GM10248 (cell line): ENCODE measurements at regions not wholly inside any gene's neighbourhood (a gene's known extent, or its start where the extent isn't known, plus 50 kb on each side); places are given as distances from the start of the nearest gene placed in this dataset.

Source experiments
- CTCF ChIA-PET: fragments of 300-600 bp; sonication (Branson Sonifier 250); formaldehyde crosslinking; extraction: SDS; loops from one replicate; lab custom pipeline; 2021; ENCODE audit warnings: antibody characterized with exemption; lab: Yijun Ruan, JAX
- POLR2A ChIA-PET: fragments of 350-650 bp; sonication (Branson Sonifier 250); formaldehyde crosslinking; extraction: SDS; loops from one replicate; lab custom pipeline; 2020; ENCODE audit warnings: antibody characterized with exemption; lab: Yijun Ruan, JAX
- DNase-seq: peaks from one replicate; pipeline ENCODE4 v3.0.0; 2012; ENCODE audit errors: extremely low spot score
- TF ChIP-seq, protein P1 (sequence below): IDR thresholded peaks from 2 replicates; pipeline ENCODE4 v1.5.1; 2012; ENCODE audit warnings: mild to moderate bottlenecking, low read depth; ENCODE audit errors: extremely low read depth, missing control alignments, control extremely low read depth

DNA sequence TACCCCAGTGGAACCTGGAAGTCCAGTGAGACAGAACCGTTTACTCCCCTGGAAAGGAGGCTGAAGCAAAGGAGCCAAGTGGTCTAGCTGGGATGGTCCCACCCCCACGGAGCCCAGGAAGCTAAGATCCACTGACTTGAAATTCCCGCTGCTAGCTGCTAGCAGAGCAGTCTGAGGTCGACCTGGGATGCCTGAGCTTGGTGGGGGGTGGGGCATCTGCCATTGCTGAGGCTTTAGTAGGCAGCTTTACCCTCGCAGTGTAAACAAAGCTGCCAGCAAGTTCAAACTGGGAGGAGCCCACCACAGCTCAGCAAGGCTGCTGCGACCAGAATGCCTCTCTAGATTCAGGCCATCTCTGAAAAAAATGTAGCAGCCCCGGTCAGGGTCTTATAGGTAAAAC lies 437.0 kb downstream of the SUCLA2 start:
- CTCF ChIA-PET, result no interaction called here

GRCh38 chr13:47556703-47557102 lies 444.4 kb downstream of the SUCLA2 start:
- CTCF ChIA-PET, result interaction anchor here (1.6 kb wide), 1 partner anchor 11 kb away, joined by 4 read pairs; no protein-coding TSS in a partner anchor
- no peak for DNase-seq
- TF ChIP-seq, protein P1, sequence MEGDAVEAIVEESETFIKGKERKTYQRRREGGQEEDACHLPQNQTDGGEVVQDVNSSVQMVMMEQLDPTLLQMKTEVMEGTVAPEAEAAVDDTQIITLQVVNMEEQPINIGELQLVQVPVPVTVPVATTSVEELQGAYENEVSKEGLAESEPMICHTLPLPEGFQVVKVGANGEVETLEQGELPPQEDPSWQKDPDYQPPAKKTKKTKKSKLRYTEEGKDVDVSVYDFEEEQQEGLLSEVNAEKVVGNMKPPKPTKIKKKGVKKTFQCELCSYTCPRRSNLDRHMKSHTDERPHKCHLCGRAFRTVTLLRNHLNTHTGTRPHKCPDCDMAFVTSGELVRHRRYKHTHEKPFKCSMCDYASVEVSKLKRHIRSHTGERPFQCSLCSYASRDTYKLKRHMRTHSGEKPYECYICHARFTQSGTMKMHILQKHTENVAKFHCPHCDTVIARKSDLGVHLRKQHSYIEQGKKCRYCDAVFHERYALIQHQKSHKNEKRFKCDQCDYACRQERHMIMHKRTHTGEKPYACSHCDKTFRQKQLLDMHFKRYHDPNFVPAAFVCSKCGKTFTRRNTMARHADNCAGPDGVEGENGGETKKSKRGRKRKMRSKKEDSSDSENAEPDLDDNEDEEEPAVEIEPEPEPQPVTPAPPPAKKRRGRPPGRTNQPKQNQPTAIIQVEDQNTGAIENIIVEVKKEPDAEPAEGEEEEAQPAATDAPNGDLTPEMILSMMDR, result no peak
- POLR2A ChIA-PET, result no interaction called here

More for the DNA sequence above, 437.0 kb downstream of the SUCLA2 start:
- POLR2A ChIA-PET, result no interaction called here
- TF ChIP-seq, protein P1, result no peak
- DNase-seq, result no peak

DNA sequence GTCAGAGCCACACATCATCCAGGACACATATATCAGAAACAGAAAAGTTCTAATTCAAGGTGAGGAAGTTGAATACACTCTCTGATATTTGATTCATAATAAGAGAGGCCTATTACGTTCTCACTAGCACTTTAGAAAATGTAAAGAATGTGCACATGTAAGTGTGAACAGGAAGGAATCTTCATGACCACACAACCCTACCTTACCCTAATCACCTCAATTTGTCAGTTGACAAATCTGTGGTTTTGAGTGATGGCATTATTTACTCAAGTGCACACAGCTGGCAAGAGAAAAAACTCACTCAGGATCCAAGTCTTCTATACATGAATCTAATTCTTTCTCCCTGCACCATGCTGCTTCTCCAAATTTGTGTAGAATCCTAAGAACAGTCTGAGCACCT lies 445.8 kb downstream of the SUCLA2 start:
- TF ChIP-seq, protein P1, result no peak
- ChIA-PET POLR2A (no interaction called here), CTCF (no interaction called here)
- no peak for DNase-seq

DNA sequence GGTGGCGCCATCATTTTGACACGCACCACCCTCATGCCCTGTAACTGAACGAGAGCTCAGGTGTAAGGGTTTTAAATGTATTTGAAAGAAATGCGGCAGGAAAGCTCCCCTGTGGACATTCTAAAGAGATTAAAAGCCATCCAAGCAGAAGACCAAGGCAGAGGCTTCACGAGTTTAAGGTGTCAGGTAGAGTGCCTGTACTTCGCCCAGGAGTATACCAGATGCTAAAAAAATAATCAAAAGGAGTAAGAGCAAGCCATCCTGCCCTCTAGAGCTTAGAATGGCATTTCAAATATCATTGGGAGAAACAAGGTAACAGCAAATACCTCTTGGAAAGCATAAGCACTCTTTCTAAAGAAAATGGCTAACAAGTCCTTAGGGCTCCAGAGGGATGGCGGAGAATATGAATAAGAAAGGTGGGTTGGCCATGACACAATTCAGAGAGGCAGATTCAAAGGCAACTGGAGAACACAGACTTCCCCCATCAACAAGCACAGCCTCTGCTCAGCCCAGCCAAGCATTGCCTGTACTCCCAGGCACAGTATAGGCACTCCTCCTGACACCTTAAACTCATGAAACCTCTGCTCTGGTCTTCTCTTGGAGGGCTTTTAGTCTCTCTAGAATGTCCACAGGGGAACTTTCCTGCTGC lies 447.6 kb downstream of the SUCLA2 start:
- TF ChIP-seq, protein P1, result no peak
- ChIA-PET CTCF (interaction anchor here (1.2 to 1.6 kb wide), 2 partner anchors 9 to 20 kb away, joined by 3 to 4 read pairs; no protein-coding TSS in a partner anchor), POLR2A (no interaction called here)
- no peak for DNase-seq

DNA sequence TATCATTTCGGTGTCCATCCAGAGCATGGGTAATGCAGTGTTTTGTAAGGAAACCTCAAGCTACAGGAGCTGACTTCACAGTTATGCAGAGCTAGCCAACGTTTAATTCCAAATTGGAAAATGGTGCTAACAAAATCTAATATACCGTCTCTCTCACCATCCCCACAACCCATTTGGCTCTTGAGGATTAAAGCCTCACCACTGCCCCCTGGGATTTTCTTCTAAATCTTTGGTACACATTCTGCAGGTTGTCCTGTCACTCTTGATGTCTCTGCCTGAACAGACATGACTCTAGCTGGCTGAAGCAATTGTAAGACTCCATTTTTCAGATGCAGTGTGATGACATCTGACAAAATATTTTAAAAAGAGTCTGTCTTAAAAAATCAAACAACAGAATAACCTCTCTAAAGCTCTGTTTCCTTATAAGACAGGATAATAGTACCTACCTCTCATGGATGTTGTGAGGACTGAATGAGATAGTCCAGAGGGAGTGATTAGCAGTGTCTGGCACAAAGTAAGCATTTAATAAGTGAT lies 451.8 kb downstream of the SUCLA2 start:
- POLR2A ChIA-PET, result no interaction called here
- DNase-seq, result no peak
- CTCF ChIA-PET, result no interaction called here
- TF ChIP-seq, protein P1, result no peak

DNA sequence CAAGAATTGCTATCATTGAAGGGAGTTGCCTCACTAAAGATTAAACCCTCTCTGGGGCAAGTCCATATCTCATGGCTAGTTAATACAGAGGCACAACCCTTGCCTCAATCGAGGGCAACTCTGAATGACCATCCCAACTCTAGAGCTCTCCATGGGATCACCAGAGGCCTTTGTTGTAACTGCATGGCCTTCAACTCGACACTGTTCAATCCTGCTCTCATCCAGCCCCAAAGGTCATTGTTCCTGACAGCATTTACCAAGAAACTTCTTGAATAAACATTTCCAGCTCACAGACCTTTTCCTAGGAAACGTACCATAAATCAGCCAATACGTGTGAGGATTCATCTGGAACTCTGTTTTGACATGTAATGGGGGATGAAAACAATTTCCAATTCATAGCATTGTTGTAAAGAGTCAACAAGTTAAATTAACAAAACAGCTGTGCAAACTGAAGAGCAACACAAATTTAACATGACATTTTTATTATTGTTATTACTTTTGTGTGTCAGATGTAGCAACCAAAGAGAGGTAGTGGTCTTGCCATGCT lies 452.7 kb downstream of the SUCLA2 start:
- CTCF ChIA-PET, result no interaction called here
- TF ChIP-seq, protein P1, result no peak
- POLR2A ChIA-PET, result no interaction called here
- DNase-seq, result no peak
